ENCODE measurements at regions not wholly inside any gene's neighbourhood (a gene's known extent, or its start where the extent isn't known, plus 50 kb on each side); places are given as distances from the start of the nearest gene placed in this dataset.

- no peak overlapping the region for H3K4me3 ChIP-seq
- no peak overlapping the region for H3K9ac ChIP-seq
- H2AFZ ChIP-seq, result no peak overlapping the region
- no peaks in the 10 kb centered on the region for H3K79me2 ChIP-seq (ENCODE audit: insufficient read depth)
- H4K20me1 ChIP-seq (ENCODE audit: insufficient read depth), result no peaks in the 10 kb centered on the region
- no peaks in the 10 kb centered on the region for H3K9me2 ChIP-seq (ENCODE audit: insufficient read depth)
- WGBS, 2 experiments (ENCODE audit: low coverage in 1 of 2, low lambda C conversion rate in 2 of 2, missing lambda C conversion rate in 2 of 2), result 70 to 71% methylated on average over 4 of the region's 4 CpGs
- no peaks in the 10 kb centered on the region for H3K27me3 ChIP-seq (replicated peaks; ENCODE audit: insufficient read depth)
- H3K27ac ChIP-seq, result no peak overlapping the region
- TF ChIP-seq EZH2 (IDR thresholded peaks at IDR 0.05; ENCODE audit: insufficient read depth, poor library complexity, severe bottlenecking) (no peak), EZH2phosphoT487 (IDR thresholded peaks at IDR 0.05; ENCODE audit: insufficient read depth, low read depth) (no peak)
- H3K36me3 ChIP-seq (ENCODE audit: low read depth), result no peaks in the 10 kb centered on the region
- in situ Hi-C loops (cut with MboI), result no loop called here
- peaks cover 11% of the 10 kb centered on the region; the same call in 1 of the 2 replicates for H3K4me1 ChIP-seq (ENCODE audit: insufficient read depth)
- H3F3A ChIP-seq (ENCODE audit: insufficient read depth), result no peaks in the 10 kb centered on the region
- no peaks in the 10 kb centered on the region for H3K9me3 ChIP-seq (ENCODE audit: low read depth)
- no peak for DNase-seq
- no peak overlapping the region for H3K4me2 ChIP-seq (ENCODE audit: unreplicated experiment)
These were observed 55.3 kb upstream of the NOCT start for GRCh38 chr4:138960175-138960710.

- Histone ChIP-seq H3K4me2 (ENCODE audit: unreplicated experiment) (no peak overlapping the region), H2AFZ (no peak overlapping the region), H3K9me2 (ENCODE audit: insufficient read depth) (no peaks in the 10 kb centered on the region), H3K4me1 (ENCODE audit: insufficient read depth) (peaks cover 15% of the 10 kb centered on the region), H3K27me3 (replicated peaks; ENCODE audit: insufficient read depth) (no peaks in the 10 kb centered on the region), H3K79me2 (ENCODE audit: insufficient read depth) (no peaks in the 10 kb centered on the region), H3K36me3 (ENCODE audit: low read depth) (no peaks in the 10 kb centered on the region), H3K4me3 (no peak overlapping the region), H3K9me3 (ENCODE audit: low read depth) (no peaks in the 10 kb centered on the region), H3F3A (ENCODE audit: insufficient read depth) (peaks cover 4% of the 10 kb centered on the region), H3K27ac (no peak overlapping the region), H4K20me1 (ENCODE audit: insufficient read depth) (no peaks in the 10 kb centered on the region), H3K9ac (no peak overlapping the region)
- WGBS, 2 experiments (ENCODE audit: low coverage in 1 of 2, low lambda C conversion rate in 2 of 2, missing lambda C conversion rate in 2 of 2), result 67 to 73% methylated on average over 5 of the region's 5 CpGs
- peak; percentile 50 for DNase-seq
- in situ Hi-C loops (cut with MboI), result no loop called here
- no peak for TF ChIP-seq EZH2 (IDR thresholded peaks at IDR 0.05; ENCODE audit: insufficient read depth, poor library complexity, severe bottlenecking)
- no peak for TF ChIP-seq EZH2phosphoT487 (IDR thresholded peaks at IDR 0.05; ENCODE audit: insufficient read depth, low read depth)
These were observed 56.3 kb upstream of the NOCT start for GRCh38 chr4:138959097-138959815.

GRCh38 chr4:138958519-138958918, 57.1 kb upstream of the NOCT start:
- H3K79me2 ChIP-seq (ENCODE audit: insufficient read depth), result no peaks in the 10 kb centered on the region
- no peaks in the 10 kb centered on the region for H4K20me1 ChIP-seq (ENCODE audit: insufficient read depth)
- H3F3A ChIP-seq (ENCODE audit: insufficient read depth), result peaks cover 10% of the 10 kb centered on the region
- H3K27me3 ChIP-seq (replicated peaks; ENCODE audit: insufficient read depth), result no peaks in the 10 kb centered on the region
- H3K4me3 ChIP-seq, result no peak overlapping the region
- no peak overlapping the region for H3K27ac ChIP-seq
- in situ Hi-C loops (cut with MboI), result no loop called here
- DNase-seq, result no peak
- TF ChIP-seq EZH2 (IDR thresholded peaks at IDR 0.05; ENCODE audit: insufficient read depth, poor library complexity, severe bottlenecking) (no peak), EZH2phosphoT487 (IDR thresholded peaks at IDR 0.05; ENCODE audit: insufficient read depth, low read depth) (no peak)
- H3K9me2 ChIP-seq (ENCODE audit: insufficient read depth), result no peaks in the 10 kb centered on the region
- peaks cover 21% of the 10 kb centered on the region for H3K4me1 ChIP-seq (ENCODE audit: insufficient read depth)
- no peak overlapping the region for H3K9ac ChIP-seq
- WGBS, 2 experiments (ENCODE audit: low coverage in 1 of 2, low lambda C conversion rate in 2 of 2, missing lambda C conversion rate in 2 of 2), result 83 to 85% methylated on average over 3 of the region's 3 CpGs
- H3K4me2 ChIP-seq (ENCODE audit: unreplicated experiment), result no peak overlapping the region
- H2AFZ ChIP-seq, result no peak overlapping the region
- no peaks in the 10 kb centered on the region for H3K9me3 ChIP-seq (ENCODE audit: low read depth)
- no peaks in the 10 kb centered on the region for H3K36me3 ChIP-seq (ENCODE audit: low read depth)

GRCh38 chr4:138957302-138957701, 58.3 kb upstream of the NOCT start:
- H3K4me2 ChIP-seq (ENCODE audit: unreplicated experiment), result no peak overlapping the region
- H3K9ac ChIP-seq, result no peak overlapping the region
- H3K9me3 ChIP-seq (ENCODE audit: low read depth), result no peaks in the 10 kb centered on the region
- no peak overlapping the region for H3K27ac ChIP-seq
- no peaks in the 10 kb centered on the region for H4K20me1 ChIP-seq (ENCODE audit: insufficient read depth)
- in situ Hi-C loops (cut with MboI), result no loop called here
- 95% methylated on average over 7 of the region's 7 CpGs for WGBS, 2 experiments (ENCODE audit: low coverage in 1 of 2, low lambda C conversion rate in 2 of 2, missing lambda C conversion rate in 2 of 2)
- TF ChIP-seq EZH2phosphoT487 (IDR thresholded peaks at IDR 0.05; ENCODE audit: insufficient read depth, low read depth), result no peak
- TF ChIP-seq EZH2 (IDR thresholded peaks at IDR 0.05; ENCODE audit: insufficient read depth, poor library complexity, severe bottlenecking), result no peak
- H3K4me1 ChIP-seq (ENCODE audit: insufficient read depth), result peaks cover 31% of the 10 kb centered on the region
- H3K79me2 ChIP-seq (ENCODE audit: insufficient read depth), result no peaks in the 10 kb centered on the region
- H2AFZ ChIP-seq, result no peak overlapping the region
- no peaks in the 10 kb centered on the region for H3K27me3 ChIP-seq (replicated peaks; ENCODE audit: insufficient read depth)
- H3F3A ChIP-seq (ENCODE audit: insufficient read depth), result peaks cover 21% of the 10 kb centered on the region
- no peaks in the 10 kb centered on the region for H3K9me2 ChIP-seq (ENCODE audit: insufficient read depth)
- H3K36me3 ChIP-seq (ENCODE audit: low read depth), result no peaks in the 10 kb centered on the region
- DNase-seq, result no peak
- H3K4me3 ChIP-seq, result no peak overlapping the region

Data from GM23248 (cell line).